Neural cell (in vitro differentiated cells): ENCODE measurements at regions not wholly inside any gene's neighbourhood (a gene's known extent, or its start where the extent isn't known, plus 50 kb on each side); places are given as distances from the start of the nearest gene placed in this dataset.

ENCODE experiments used
- H2AFZ ChIP-seq: fragments of 200-600, 300-800 bp; sonication (generic), shearing (Covaris generic); 2 replicates; pipeline ENCODE4 v1.6.0; 2014; ENCODE audit warnings: low read depth, mild to moderate bottlenecking, antibody characterized with exemption, low read length, moderate library complexity
- H3F3A ChIP-seq: fragments of 200-600 bp; shearing (Covaris generic); 2 replicates; pipeline ENCODE4 v1.6.1; 2016; ENCODE audit warnings: mild to moderate bottlenecking, moderate library complexity, mixed read lengths, antibody characterized with exemption, low read length; ENCODE audit not compliant: insufficient read depth, poor library complexity, severe bottlenecking
- H3K27ac ChIP-seq: fragments of 200-600, 300-800 bp; sonication (generic), shearing (Covaris generic); 2 replicates; pipeline ENCODE4 v1.5.1; 2014; ENCODE audit warnings: mild to moderate bottlenecking, low read length, moderate library complexity
- H3K27me3 ChIP-seq: fragments of 300-800, 200-600 bp; sonication (generic), shearing (Covaris generic); 2 replicates; pipeline ENCODE4 v1.6.0; 2014; ENCODE audit warnings: mild to moderate bottlenecking, low read depth, low read length, moderate library complexity; ENCODE audit not compliant: insufficient read depth
- H3K36me3 ChIP-seq: fragments of 300-800, 200-600 bp; sonication (generic), shearing (Covaris generic); 2 replicates; pipeline ENCODE4 v1.5.1; 2014; ENCODE audit warnings: mild to moderate bottlenecking, antibody characterized with exemption, low read length, moderate library complexity; ENCODE audit not compliant: insufficient read depth
- H3K4me2 ChIP-seq: fragments of 300-800, 200-600 bp; sonication (generic), shearing (Covaris generic); 2 replicates; pipeline ENCODE4 v1.6.0; 2014; ENCODE audit warnings: mild to moderate bottlenecking, low read length
- H3K4me3 ChIP-seq: fragments of 300-800, 200-600 bp; sonication (generic), shearing (Covaris generic); 2 replicates; pipeline ENCODE4 v1.5.1; 2014; ENCODE audit warnings: mild to moderate bottlenecking, low read length, moderate library complexity
- H3K79me2 ChIP-seq: fragments of 200-600 bp; shearing (Covaris generic); replicated peaks from 2 replicates; pipeline ENCODE4 v1.6.0; 2014; ENCODE audit warnings: mild to moderate bottlenecking, low read length, moderate library complexity; ENCODE audit not compliant: insufficient read depth
- H3K9ac ChIP-seq: fragments of 300-800, 200-600 bp; sonication (generic), shearing (Covaris generic); 2 replicates; pipeline ENCODE4 v1.6.1; 2016; ENCODE audit warnings: mild to moderate bottlenecking, low read length, mixed read lengths
- H3K9me2 ChIP-seq: fragments of 200-600 bp; shearing (Covaris generic); 2 replicates; pipeline ENCODE4 v1.6.1; 2016; ENCODE audit warnings: mild to moderate bottlenecking, low read length, mixed read lengths; ENCODE audit not compliant: insufficient read depth
- H3K9me3 ChIP-seq: fragments of 200-600, 300-800 bp; sonication (generic), shearing (Covaris generic); 2 replicates; pipeline ENCODE4 v1.6.1; 2016; ENCODE audit warnings: mild to moderate bottlenecking, mixed run types, low read length, moderate library complexity, mixed read lengths
- H4K20me1 ChIP-seq: fragments of 200-600 bp; shearing (Covaris generic); 2 replicates; pipeline ENCODE4 v1.6.1; 2016; ENCODE audit warnings: mild to moderate bottlenecking, mixed run types; ENCODE audit not compliant: insufficient read depth
- CTCF ChIP-seq: fragments of 450-650 bp; IDR thresholded peaks from 2 replicates; pipeline ENCODE4 v1.5.1; 2014; ENCODE audit warnings: antibody characterized with exemption, mild to moderate bottlenecking, moderate library complexity; ENCODE audit not compliant: poor library complexity, severe bottlenecking
- EP300 ChIP-seq: fragments of 450-650 bp; conservative IDR thresholded peaks from 2 replicates; pipeline ENCODE4 v1.6.1; 2014; ENCODE audit warnings: antibody characterized with exemption, mild to moderate bottlenecking, moderate library complexity; ENCODE audit not compliant: poor library complexity, severe bottlenecking
- EZH2 ChIP-seq: fragments of 200-600, 300-800 bp; shearing (Covaris generic), sonication (generic); IDR thresholded peaks from 2 replicates; pipeline ENCODE4 v1.6.1; 2014; ENCODE audit warnings: antibody characterized with exemption, low read length, borderline replicate concordance, mild to moderate bottlenecking; ENCODE audit not compliant: insufficient read depth, poor library complexity, severe bottlenecking
- MXI1 ChIP-seq: fragments of 450-650 bp; conservative IDR thresholded peaks from 2 replicates; pipeline ENCODE4 v1.6.1; 2014; ENCODE audit warnings: antibody characterized with exemption, mild to moderate bottlenecking; ENCODE audit not compliant: poor library complexity, severe bottlenecking
- POLR2AphosphoS5 ChIP-seq: IDR thresholded peaks from 2 replicates; pipeline ENCODE4 v1.6.1; 2012
- RAD21 ChIP-seq: fragments of 450-650 bp; conservative IDR thresholded peaks from 2 replicates; pipeline ENCODE4 v1.6.1; 2014; ENCODE audit warnings: antibody characterized with exemption, mild to moderate bottlenecking, moderate library complexity
- REST ChIP-seq: IDR thresholded peaks from 2 replicates; pipeline ENCODE4 v1.6.1; 2012; ENCODE audit warnings: borderline replicate concordance
- SMC3 ChIP-seq: fragments of 450-650 bp; conservative IDR thresholded peaks from 2 replicates; pipeline ENCODE4 v1.6.1; 2014; ENCODE audit warnings: antibody characterized with exemption, mild to moderate bottlenecking, moderate library complexity; ENCODE audit not compliant: poor library complexity
- TAF1 ChIP-seq: IDR thresholded peaks from 2 replicates; pipeline ENCODE4 v1.6.1; 2012; ENCODE audit warnings: low read depth

GRCh38 chrX:874061-874460 lies 243.5 kb downstream of the SHOX start:
- no peaks in the 10 kb centered on the region for H3F3A ChIP-seq
- H3K9me2 ChIP-seq, result no peaks in the 10 kb centered on the region
- H3K36me3 ChIP-seq, result no peaks in the 10 kb centered on the region
- H3K27ac ChIP-seq, result no peak overlapping the region
- no peaks in the 10 kb centered on the region for H3K27me3 ChIP-seq
- no peak overlapping the region for H3K9ac ChIP-seq
- no peaks in the 10 kb centered on the region for H3K9me3 ChIP-seq
- H3K4me2 ChIP-seq, result no peak overlapping the region
- TF ChIP-seq MXI1, result no peak
- TF ChIP-seq EP300, result no peak
- no peak for TF ChIP-seq EZH2
- TF ChIP-seq RAD21, result no peak
- TF ChIP-seq TAF1, result no peak
- TF ChIP-seq REST, result no peak
- TF ChIP-seq POLR2AphosphoS5, result no peak
- TF ChIP-seq SMC3, result no peak
- H3K4me3 ChIP-seq, result no peak overlapping the region
- no peak overlapping the region for H2AFZ ChIP-seq
- H4K20me1 ChIP-seq, result no peaks in the 10 kb centered on the region
- no peaks in the 10 kb centered on the region for H3K79me2 ChIP-seq

- no peaks in the 10 kb centered on the region for H3K79me2 ChIP-seq
- H3K36me3 ChIP-seq, result no peaks in the 10 kb centered on the region
- no peak for TF ChIP-seq TAF1
- TF ChIP-seq SMC3, result no peak
- TF ChIP-seq CTCF, result no peak
- no peak for TF ChIP-seq EP300
- no peak for TF ChIP-seq REST
- no peak for TF ChIP-seq EZH2
- no peak for TF ChIP-seq MXI1
- TF ChIP-seq RAD21, result no peak
- no peak for TF ChIP-seq POLR2AphosphoS5
- H3F3A ChIP-seq, result no peaks in the 10 kb centered on the region
- H3K9ac ChIP-seq, result no peak overlapping the region
- no peaks in the 10 kb centered on the region for H4K20me1 ChIP-seq
- no peak overlapping the region for H3K4me2 ChIP-seq
- H2AFZ ChIP-seq, result no peak overlapping the region
- H3K9me2 ChIP-seq, result no peaks in the 10 kb centered on the region
- H3K4me3 ChIP-seq, result no peak overlapping the region
- H3K9me3 ChIP-seq, result no peaks in the 10 kb centered on the region
- H3K27me3 ChIP-seq, result no peaks in the 10 kb centered on the region
- no peak overlapping the region for H3K27ac ChIP-seq
These were observed 242.4 kb downstream of the SHOX start for GRCh38 chrX:873016-873415.
